Astrocyte (in vitro differentiated cells and primary cell): ENCODE measurements at regions not wholly inside any gene's neighbourhood (a gene's known extent, or its start where the extent isn't known, plus 50 kb on each side); places are given as distances from the start of the nearest gene placed in this dataset.

ENCODE experiments used
- DNase-seq: peaks from one replicate; pipeline ENCODE4 v3.0.0-alpha.2; 2010; ENCODE audit warnings: low read depth
- FAIRE-seq: peaks from 2 replicates; lab custom pipeline; 2011; peaks lifted over from hg19 to GRCh38; lab: Jason Lieb, UNC
- H2AFZ ChIP-seq: 2 replicates; pipeline ENCODE4 v1.6.0; 2012; ENCODE audit warnings: low read depth, low read length, inconsistent platforms
- H3K27ac ChIP-seq: 2 replicates; pipeline ENCODE4 v1.5.1; 2011; ENCODE audit warnings: low read depth, low read length, inconsistent platforms
- H3K27me3 ChIP-seq: 2 replicates; pipeline ENCODE4 v1.6.0; 2011; ENCODE audit warnings: low read length, inconsistent platforms; ENCODE audit not compliant: insufficient read depth
- H3K36me3 ChIP-seq: 2 replicates; pipeline ENCODE4 v1.5.1; 2011; ENCODE audit warnings: low read length, inconsistent platforms; ENCODE audit not compliant: insufficient read depth
- H3K4me1 ChIP-seq: 2 replicates; pipeline ENCODE4 v1.5.1; 2011; ENCODE audit warnings: low read length, inconsistent platforms; ENCODE audit not compliant: insufficient read depth
- H3K4me2 ChIP-seq: 2 replicates; pipeline ENCODE4 v1.6.0; 2012; ENCODE audit warnings: low read length, inconsistent platforms
- H3K4me3 ChIP-seq: 2 replicates; pipeline ENCODE4 v1.5.1; 2011; ENCODE audit warnings: low read depth, mild to moderate bottlenecking, low read length, inconsistent platforms; ENCODE audit not compliant: insufficient read depth
- H3K79me2 ChIP-seq: 2 replicates; pipeline ENCODE4 v1.6.0; 2012; ENCODE audit warnings: mild to moderate bottlenecking, low read length, inconsistent platforms; ENCODE audit not compliant: insufficient read depth
- H3K9ac ChIP-seq: 2 replicates; pipeline ENCODE4 v1.6.0; 2012; ENCODE audit warnings: mild to moderate bottlenecking, low read length, inconsistent platforms
- H3K9me3 ChIP-seq: 2 replicates; pipeline ENCODE4 v1.5.1; 2012; ENCODE audit warnings: low read depth, mild to moderate bottlenecking, low read length, inconsistent platforms; ENCODE audit not compliant: insufficient read depth
- H4K20me1 ChIP-seq: 2 replicates; pipeline ENCODE4 v1.6.0; 2012; ENCODE audit warnings: low read length, inconsistent platforms; ENCODE audit not compliant: insufficient read depth
- H3K27ac Mint-ChIP-seq: one replicate; pipeline ENCODE4 v1.8.0; 2021; ENCODE audit warnings: mild to moderate bottlenecking, mixed read lengths; ENCODE audit not compliant: unreplicated experiment
- H3K27me3 Mint-ChIP-seq: one replicate; pipeline ENCODE4 v1.8.0; 2021; ENCODE audit warnings: low read depth, mixed read lengths; ENCODE audit not compliant: unreplicated experiment
- H3K36me3 Mint-ChIP-seq: one replicate; pipeline ENCODE4 v1.8.0; 2021; ENCODE audit warnings: low read depth, mixed read lengths; ENCODE audit not compliant: unreplicated experiment
- H3K4me1 Mint-ChIP-seq: one replicate; pipeline ENCODE4 v1.8.0; 2021; ENCODE audit warnings: low read depth, mixed read lengths; ENCODE audit not compliant: unreplicated experiment
- H3K4me3 Mint-ChIP-seq: one replicate; pipeline ENCODE4 v1.8.0; 2021; ENCODE audit warnings: mild to moderate bottlenecking, moderate library complexity, mixed read lengths; ENCODE audit not compliant: unreplicated experiment
- H3K9me3 Mint-ChIP-seq: one replicate; pipeline ENCODE4 v1.8.0; 2021; ENCODE audit warnings: mild to moderate bottlenecking, mixed read lengths; ENCODE audit not compliant: unreplicated experiment
- CTCF ChIP-seq: IDR thresholded peaks from 2 replicates; pipeline ENCODE4 v1.5.1; 2011; ENCODE audit warnings: low read depth, mild to moderate bottlenecking, inconsistent platforms, low read length, moderate library complexity; ENCODE audit not compliant: insufficient read depth
- EZH2 ChIP-seq: IDR thresholded peaks from 2 replicates; pipeline ENCODE4 v1.6.1; 2012; ENCODE audit warnings: mild to moderate bottlenecking, low read length, inconsistent platforms; ENCODE audit not compliant: insufficient read depth

- no peak overlapping the region for H3K27ac ChIP-seq
Measured at GRCh38 chr9:87180841-87181240, 233.5 kb upstream of the GAS1 start.

GRCh38 chr9:87181670-87182069 is 234.4 kb upstream of the GAS1 start:
- Mint-ChIP-seq H3K4me3 (no peak overlapping the region), H3K36me3 (no peaks in the 10 kb centered on the region), H3K27ac (no peak overlapping the region), H3K27me3 (no peaks in the 10 kb centered on the region), H3K4me1 (peaks cover 35% of the 10 kb centered on the region), H3K9me3 (peaks cover 3% of the 10 kb centered on the region)
- Histone ChIP-seq H3K4me3 (no peak overlapping the region), H3K9me3 (no peaks in the 10 kb centered on the region), H3K27ac (no peak overlapping the region), H3K79me2 (no peaks in the 10 kb centered on the region), H2AFZ (no peak overlapping the region), H3K36me3 (no peaks in the 10 kb centered on the region), H4K20me1 (no peaks in the 10 kb centered on the region), H3K27me3 (no peaks in the 10 kb centered on the region), H3K9ac (no peak overlapping the region), H3K4me2 (no peak overlapping the region), H3K4me1 (peaks cover 22% of the 10 kb centered on the region)
- no peak for FAIRE-seq
- DNase-seq: no peak
- TF ChIP-seq CTCF: no peak
- no peak for TF ChIP-seq EZH2

More at GRCh38 chr9:87180841-87181240, 233.5 kb upstream of the GAS1 start:
- Mint-ChIP-seq H3K4me1 (peaks cover 32% of the 10 kb centered on the region), H3K27ac (no peak overlapping the region), H3K4me3 (no peak overlapping the region), H3K9me3 (peaks cover 3% of the 10 kb centered on the region), H3K27me3 (no peaks in the 10 kb centered on the region), H3K36me3 (no peaks in the 10 kb centered on the region)
- Histone ChIP-seq H3K79me2 (no peaks in the 10 kb centered on the region), H3K27me3 (no peaks in the 10 kb centered on the region), H3K4me2 (no peak overlapping the region), H3K4me1 (peaks cover 21% of the 10 kb centered on the region), H3K9ac (no peak overlapping the region), H4K20me1 (no peaks in the 10 kb centered on the region), H3K4me3 (no peak overlapping the region), H3K9me3 (no peaks in the 10 kb centered on the region), H3K36me3 (no peaks in the 10 kb centered on the region), H2AFZ (no peak overlapping the region)
- peak; percentile 57 for DNase-seq
- FAIRE-seq: peak; percentile 65
- no peak for TF ChIP-seq EZH2
- TF ChIP-seq CTCF: no peak

- Mint-ChIP-seq H3K9me3 (peaks cover 3% of the 10 kb centered on the region), H3K27ac (peak overlapping the region; percentile 86), H3K4me1 (peaks cover 17% of the 10 kb centered on the region), H3K4me3 (no peak overlapping the region), H3K27me3 (no peaks in the 10 kb centered on the region), H3K36me3 (no peaks in the 10 kb centered on the region)
- Histone ChIP-seq H2AFZ (peak overlapping the region; percentile 35), H3K4me3 (no peak overlapping the region), H3K9me3 (no peaks in the 10 kb centered on the region), H3K79me2 (no peaks in the 10 kb centered on the region), H3K4me1 (peaks cover 17% of the 10 kb centered on the region), H3K27me3 (no peaks in the 10 kb centered on the region), H3K9ac (peak overlapping the region; percentile 19), H3K27ac (peak overlapping the region; percentile 58), H3K4me2 (peak overlapping the region; percentile 68), H4K20me1 (no peaks in the 10 kb centered on the region), H3K36me3 (no peaks in the 10 kb centered on the region)
- FAIRE-seq (no peak), DNase-seq (peak; percentile 83)
- TF ChIP-seq CTCF (no peak), EZH2 (no peak)
Measured at GRCh38 chr9:87184956-87185642, 237.8 kb upstream of the GAS1 start.
